ENCODE measurements at regions not wholly inside any gene's neighbourhood (a gene's known extent, or its start where the extent isn't known, plus 50 kb on each side); places are given as distances from the start of the nearest gene placed in this dataset.

DNA sequence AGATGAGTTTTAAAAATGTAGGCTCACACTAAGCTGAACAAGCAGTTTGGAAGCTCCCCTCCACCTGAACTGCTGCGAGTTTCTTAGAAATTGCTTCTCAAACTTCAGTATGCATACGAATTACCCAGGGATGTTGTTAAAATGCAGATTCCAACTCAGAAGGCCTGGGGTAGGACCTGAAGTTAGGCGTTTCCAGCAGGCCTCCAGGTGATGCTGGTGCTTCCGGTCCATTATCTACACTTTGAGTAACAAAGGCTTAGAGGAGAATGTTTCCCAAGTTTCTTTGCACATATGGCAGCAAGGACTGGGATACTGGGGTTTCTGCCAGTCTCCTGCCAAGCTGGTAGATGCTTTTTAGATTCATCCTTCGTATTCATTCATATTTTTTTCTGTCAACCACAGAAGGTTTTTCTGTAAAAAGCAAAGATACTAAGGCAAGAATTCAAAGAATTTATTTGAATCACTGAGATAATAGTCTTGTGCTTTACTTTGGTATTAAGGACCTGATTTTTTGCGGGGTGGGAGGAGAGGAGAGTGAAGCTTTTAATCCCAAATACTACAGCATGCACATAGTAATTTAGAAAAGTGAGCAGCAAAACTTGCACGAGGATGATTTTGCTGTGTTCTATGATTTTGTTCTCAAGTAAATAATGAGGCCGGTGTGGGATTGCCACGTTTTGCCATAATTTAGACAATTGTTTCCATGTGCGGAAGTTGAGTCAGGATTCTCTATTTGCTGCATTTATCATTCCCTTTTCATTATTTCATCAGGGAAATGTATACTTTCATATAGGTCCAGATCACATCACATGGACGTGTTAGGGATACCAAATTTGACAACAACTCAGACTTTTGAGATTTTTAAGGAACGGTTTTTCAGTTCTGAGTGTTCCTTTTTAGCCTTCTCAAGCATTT lies 137.6 kb upstream of the SPATS2L start:
- H3F3A ChIP-seq (ENCODE audit: insufficient read depth, low read length) = no peaks in the 10 kb centered on the region
- no peaks in the 10 kb centered on the region for H3K4me1 ChIP-seq (ENCODE audit: low read length)
- H3K4me3 ChIP-seq (ENCODE audit: low read length) = no peak overlapping the region
- no peak for DNase-seq
- H3K36me3 ChIP-seq (replicated peaks; ENCODE audit: insufficient read depth, low read length) = no peaks in the 10 kb centered on the region
- no peaks in the 10 kb centered on the region for H3K27me3 ChIP-seq (replicated peaks; ENCODE audit: insufficient read depth, low read length)
- no peak overlapping the region for H3K9ac ChIP-seq (ENCODE audit: low read length)
- H3K9me2 ChIP-seq (replicated peaks; ENCODE audit: insufficient read depth, low read length) = no peaks in the 10 kb centered on the region
- no peak overlapping the region for H3K27ac ChIP-seq (ENCODE audit: low read length)
- no peaks in the 10 kb centered on the region for H4K20me1 ChIP-seq (ENCODE audit: insufficient read depth, low read length)
- H2AFZ ChIP-seq (ENCODE audit: low read length) = no peak overlapping the region
- H3K79me2 ChIP-seq (ENCODE audit: low read length) = no peaks in the 10 kb centered on the region
- no peak overlapping the region for H3K4me2 ChIP-seq (ENCODE audit: low read depth, low read length)
- H3K9me3 ChIP-seq (replicated peaks; ENCODE audit: insufficient read depth, low read length) = no peaks in the 10 kb centered on the region
- TF ChIP-seq EZH2 (optimal IDR thresholded peaks at IDR 0.05; ENCODE audit: low read depth, low read length) = no peak
- TF ChIP-seq, protein P1, sequence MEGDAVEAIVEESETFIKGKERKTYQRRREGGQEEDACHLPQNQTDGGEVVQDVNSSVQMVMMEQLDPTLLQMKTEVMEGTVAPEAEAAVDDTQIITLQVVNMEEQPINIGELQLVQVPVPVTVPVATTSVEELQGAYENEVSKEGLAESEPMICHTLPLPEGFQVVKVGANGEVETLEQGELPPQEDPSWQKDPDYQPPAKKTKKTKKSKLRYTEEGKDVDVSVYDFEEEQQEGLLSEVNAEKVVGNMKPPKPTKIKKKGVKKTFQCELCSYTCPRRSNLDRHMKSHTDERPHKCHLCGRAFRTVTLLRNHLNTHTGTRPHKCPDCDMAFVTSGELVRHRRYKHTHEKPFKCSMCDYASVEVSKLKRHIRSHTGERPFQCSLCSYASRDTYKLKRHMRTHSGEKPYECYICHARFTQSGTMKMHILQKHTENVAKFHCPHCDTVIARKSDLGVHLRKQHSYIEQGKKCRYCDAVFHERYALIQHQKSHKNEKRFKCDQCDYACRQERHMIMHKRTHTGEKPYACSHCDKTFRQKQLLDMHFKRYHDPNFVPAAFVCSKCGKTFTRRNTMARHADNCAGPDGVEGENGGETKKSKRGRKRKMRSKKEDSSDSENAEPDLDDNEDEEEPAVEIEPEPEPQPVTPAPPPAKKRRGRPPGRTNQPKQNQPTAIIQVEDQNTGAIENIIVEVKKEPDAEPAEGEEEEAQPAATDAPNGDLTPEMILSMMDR (IDR thresholded peaks at IDR 0.05; ENCODE audit: low read length) = no peak
- no peak for TF ChIP-seq EZH2phosphoT487 (IDR thresholded peaks at IDR 0.05; ENCODE audit: low read length)

DNA sequence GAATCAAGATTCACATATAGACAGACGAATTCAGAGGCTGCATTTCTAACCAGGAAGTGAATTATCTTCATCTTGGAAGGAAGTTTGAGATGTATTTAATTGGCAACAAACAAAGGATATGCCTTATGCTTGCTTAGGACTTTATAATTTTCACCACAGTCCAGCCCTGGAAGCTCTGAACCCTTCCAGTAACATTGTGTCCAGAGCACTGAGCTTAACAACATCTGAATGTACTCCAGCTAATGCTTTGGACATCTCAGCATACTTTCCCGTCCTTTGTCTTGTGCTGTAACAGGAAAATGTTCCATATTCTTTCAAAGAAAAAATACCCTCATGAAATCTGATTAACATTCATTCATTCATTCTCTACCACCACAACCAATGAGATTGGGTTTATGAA lies 136.3 kb upstream of the SPATS2L start:
- H3K9me2 ChIP-seq (replicated peaks; ENCODE audit: insufficient read depth, low read length) = no peaks in the 10 kb centered on the region
- H3K27me3 ChIP-seq (replicated peaks; ENCODE audit: insufficient read depth, low read length) = no peaks in the 10 kb centered on the region
- TF ChIP-seq EZH2 (optimal IDR thresholded peaks at IDR 0.05; ENCODE audit: low read depth, low read length) = no peak
- no peak for TF ChIP-seq EZH2phosphoT487 (IDR thresholded peaks at IDR 0.05; ENCODE audit: low read length)
- TF ChIP-seq, protein P1 (IDR thresholded peaks at IDR 0.05; ENCODE audit: low read length) = no peak
- no peak for DNase-seq
- H3K4me1 ChIP-seq (ENCODE audit: low read length) = no peaks in the 10 kb centered on the region
- no peaks in the 10 kb centered on the region for H3K36me3 ChIP-seq (replicated peaks; ENCODE audit: insufficient read depth, low read length)
- H3K9me3 ChIP-seq (replicated peaks; ENCODE audit: insufficient read depth, low read length) = no peaks in the 10 kb centered on the region
- H3K27ac ChIP-seq (ENCODE audit: low read length) = no peak overlapping the region
- H3F3A ChIP-seq (ENCODE audit: insufficient read depth, low read length) = no peaks in the 10 kb centered on the region
- no peaks in the 10 kb centered on the region for H3K79me2 ChIP-seq (ENCODE audit: low read length)
- H2AFZ ChIP-seq (ENCODE audit: low read length) = no peak overlapping the region
- no peak overlapping the region for H3K4me3 ChIP-seq (ENCODE audit: low read length)
- H3K9ac ChIP-seq (ENCODE audit: low read length) = no peak overlapping the region
- no peak overlapping the region for H3K4me2 ChIP-seq (ENCODE audit: low read depth, low read length)
- no peaks in the 10 kb centered on the region for H4K20me1 ChIP-seq (ENCODE audit: insufficient read depth, low read length)

DNA sequence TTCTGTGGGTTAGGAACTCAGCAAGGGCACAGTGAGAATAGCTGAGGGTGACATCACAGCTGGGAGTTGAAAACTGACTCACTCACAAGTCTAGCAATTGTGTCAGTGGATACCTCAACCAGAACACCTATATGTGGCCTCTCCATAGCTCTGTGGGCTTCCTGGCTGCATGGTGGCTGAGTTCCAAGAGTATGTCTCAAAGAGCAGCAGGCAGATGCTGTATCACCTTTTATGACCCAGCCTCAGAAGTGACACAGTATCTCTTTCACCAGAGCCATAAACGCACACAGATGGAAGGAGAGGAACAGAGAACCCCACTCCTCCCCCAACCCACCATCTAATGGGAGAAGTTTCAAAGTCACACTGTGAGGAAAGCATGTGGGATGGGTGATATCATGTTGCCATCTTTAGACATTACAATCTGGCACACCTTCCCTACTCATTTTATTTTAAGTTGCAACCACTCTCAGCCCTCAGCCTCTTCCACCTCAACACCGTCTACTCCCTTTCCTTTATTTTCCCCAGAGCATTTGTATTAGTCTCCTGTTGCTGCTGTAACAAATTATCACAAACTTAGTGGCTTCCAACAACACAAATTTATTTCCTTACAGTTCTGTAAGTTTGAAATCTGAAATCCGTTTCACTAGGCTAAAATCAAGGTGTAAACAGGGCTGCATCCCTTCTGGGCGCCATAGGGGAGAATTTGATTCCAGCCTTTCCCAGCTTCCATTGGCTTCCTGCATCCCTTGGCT lies 134.6 kb upstream of the SPATS2L start:
- no peaks in the 10 kb centered on the region for H3K79me2 ChIP-seq (ENCODE audit: low read length)
- H4K20me1 ChIP-seq (ENCODE audit: insufficient read depth, low read length) = no peaks in the 10 kb centered on the region
- no peaks in the 10 kb centered on the region for H3K36me3 ChIP-seq (replicated peaks; ENCODE audit: insufficient read depth, low read length)
- no peak overlapping the region for H2AFZ ChIP-seq (ENCODE audit: low read length)
- H3K9me2 ChIP-seq (replicated peaks; ENCODE audit: insufficient read depth, low read length) = no peaks in the 10 kb centered on the region
- no peak overlapping the region for H3K9ac ChIP-seq (ENCODE audit: low read length)
- no peak overlapping the region for H3K4me3 ChIP-seq (ENCODE audit: low read length)
- DNase-seq = no peak
- no peaks in the 10 kb centered on the region for H3K27me3 ChIP-seq (replicated peaks; ENCODE audit: insufficient read depth, low read length)
- no peaks in the 10 kb centered on the region for H3F3A ChIP-seq (ENCODE audit: insufficient read depth, low read length)
- no peak overlapping the region for H3K4me2 ChIP-seq (ENCODE audit: low read depth, low read length)
- TF ChIP-seq EZH2phosphoT487 (IDR thresholded peaks at IDR 0.05; ENCODE audit: low read length) (no peak), EZH2 (optimal IDR thresholded peaks at IDR 0.05; ENCODE audit: low read depth, low read length) (no peak)
- TF ChIP-seq, protein P1 (IDR thresholded peaks at IDR 0.05; ENCODE audit: low read length) = no peak
- no peaks in the 10 kb centered on the region for H3K9me3 ChIP-seq (replicated peaks; ENCODE audit: insufficient read depth, low read length)
- no peaks in the 10 kb centered on the region for H3K4me1 ChIP-seq (ENCODE audit: low read length)
- H3K27ac ChIP-seq (ENCODE audit: low read length) = no peak overlapping the region
